ENCODE measurements at regions not wholly inside any gene's neighbourhood (a gene's known extent, or its start where the extent isn't known, plus 50 kb on each side); places are given as distances from the start of the nearest gene placed in this dataset.

DNA sequence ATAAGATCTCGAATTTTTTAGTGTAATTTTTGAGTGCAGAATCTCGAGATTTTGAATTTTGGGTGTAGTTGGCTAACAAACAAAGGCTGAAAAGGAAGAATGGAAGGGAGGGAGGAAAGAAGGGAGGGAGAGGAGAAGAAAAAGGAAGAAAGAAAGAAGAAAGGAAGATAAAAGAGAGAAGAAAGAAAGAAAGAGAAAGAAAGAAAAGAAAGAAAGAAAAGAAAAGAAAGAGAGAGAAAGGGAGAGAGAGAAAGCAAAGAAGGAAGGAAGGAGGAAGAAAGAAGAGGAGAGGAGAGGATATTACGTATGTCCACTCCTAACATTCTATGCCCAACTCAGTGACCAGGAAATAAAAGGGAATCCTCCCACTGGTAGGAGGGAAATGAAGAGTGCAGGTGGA is 169.6 kb downstream of the TBXT start:
- TF ChIP-seq, protein P1, sequence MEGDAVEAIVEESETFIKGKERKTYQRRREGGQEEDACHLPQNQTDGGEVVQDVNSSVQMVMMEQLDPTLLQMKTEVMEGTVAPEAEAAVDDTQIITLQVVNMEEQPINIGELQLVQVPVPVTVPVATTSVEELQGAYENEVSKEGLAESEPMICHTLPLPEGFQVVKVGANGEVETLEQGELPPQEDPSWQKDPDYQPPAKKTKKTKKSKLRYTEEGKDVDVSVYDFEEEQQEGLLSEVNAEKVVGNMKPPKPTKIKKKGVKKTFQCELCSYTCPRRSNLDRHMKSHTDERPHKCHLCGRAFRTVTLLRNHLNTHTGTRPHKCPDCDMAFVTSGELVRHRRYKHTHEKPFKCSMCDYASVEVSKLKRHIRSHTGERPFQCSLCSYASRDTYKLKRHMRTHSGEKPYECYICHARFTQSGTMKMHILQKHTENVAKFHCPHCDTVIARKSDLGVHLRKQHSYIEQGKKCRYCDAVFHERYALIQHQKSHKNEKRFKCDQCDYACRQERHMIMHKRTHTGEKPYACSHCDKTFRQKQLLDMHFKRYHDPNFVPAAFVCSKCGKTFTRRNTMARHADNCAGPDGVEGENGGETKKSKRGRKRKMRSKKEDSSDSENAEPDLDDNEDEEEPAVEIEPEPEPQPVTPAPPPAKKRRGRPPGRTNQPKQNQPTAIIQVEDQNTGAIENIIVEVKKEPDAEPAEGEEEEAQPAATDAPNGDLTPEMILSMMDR (IDR thresholded peaks at IDR 0.05), result no peak
- TF ChIP-seq EP300 (IDR thresholded peaks at IDR 0.05), result no peak
